ENCODE measurements at regions not wholly inside any gene's neighbourhood (a gene's known extent, or its start where the extent isn't known, plus 50 kb on each side); places are given as distances from the start of the nearest gene placed in this dataset. TPM values are rescaled to one million over a fixed set of nuclear protein-coding genes. Genes with fewer than 3 reads are reported as not detected.

GRCh38 chr3:96756516-96756915 lies 57.9 kb upstream of the EPHA6 start:
- Mint-ChIP-seq H3K4me1 (ENCODE audit: low read depth) (peaks cover 21% of the 10 kb centered on the region), H3K27me3 (no peaks in the 10 kb centered on the region), H3K4me3 (ENCODE audit: low read depth) (no peak overlapping the region), H3K9me3 (ENCODE audit: low read depth) (peaks cover 5% of the 10 kb centered on the region), H3K27ac (peak overlapping the region; percentile 95), H3K36me3 (ENCODE audit: insufficient read depth) (no peaks in the 10 kb centered on the region)
- DNase-seq (ENCODE audit: low spot score, unreplicated experiment) = no peak
- TF ChIP-seq CTCF (IDR thresholded peaks at IDR 0.05; ENCODE audit: unreplicated experiment) = no peak

- Mint-ChIP-seq H3K4me3 (ENCODE audit: low read depth) (no peak overlapping the region), H3K36me3 (ENCODE audit: insufficient read depth) (peaks cover 2% of the 10 kb centered on the region), H3K9me3 (ENCODE audit: low read depth) (peaks cover 10% of the 10 kb centered on the region), H3K27ac (no peak overlapping the region), H3K27me3 (no peaks in the 10 kb centered on the region), H3K4me1 (ENCODE audit: low read depth) (peaks cover 15% of the 10 kb centered on the region)
- TF ChIP-seq CTCF (IDR thresholded peaks at IDR 0.05; ENCODE audit: unreplicated experiment) = no peak
- no peak for DNase-seq (ENCODE audit: low spot score, unreplicated experiment)
These were observed 53.4 kb upstream of the EPHA6 start for GRCh38 chr3:96760956-96761355.

Small RNA genes lying in the stretch of these regions (microRNA-seq; reads per million reads assigned to microRNA genes)
- gene MIR8060 (ENCODE audit: borderline number of aligned reads, unreplicated experiment) = not detected

Data from progenitor cell of endocrine pancreas (in vitro differentiated cells).